ENCODE measurements at regions not wholly inside any gene's neighbourhood (a gene's known extent, or its start where the extent isn't known, plus 50 kb on each side); places are given as distances from the start of the nearest gene placed in this dataset.

DNA sequence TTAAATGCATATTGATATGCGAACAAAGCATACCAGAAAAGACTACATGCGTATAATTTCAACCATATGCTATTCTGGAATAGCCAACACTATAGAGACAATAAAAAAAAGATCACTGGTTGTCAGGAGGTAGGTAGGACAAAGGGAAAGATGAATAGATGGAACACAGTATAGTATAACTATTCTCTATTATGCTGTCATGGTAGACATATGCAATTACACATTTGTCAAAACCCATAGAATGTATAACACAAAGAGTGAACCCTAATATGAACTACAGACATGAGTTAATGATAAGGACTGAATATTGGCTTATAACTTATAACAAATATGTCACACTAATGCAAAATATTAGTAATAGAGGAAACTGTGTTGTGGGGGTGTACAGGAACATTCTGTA, 460.8 kb downstream of the TAF11L14 start:
- no peaks in the 10 kb centered on the region for H3K36me3 Mint-ChIP-seq (ENCODE audit: low read depth)
- H3K27me3 Mint-ChIP-seq (ENCODE audit: low read depth): no peaks in the 10 kb centered on the region
- peaks cover 24% of the 10 kb centered on the region for H3K9me3 Mint-ChIP-seq
- intact Hi-C loops (cut with micrococcal nuclease): no loop called here
- no peak overlapping the region for H3K27ac Mint-ChIP-seq
- H3K4me3 Mint-ChIP-seq (ENCODE audit: low read depth): no peak overlapping the region
- no peaks in the 10 kb centered on the region for H3K4me1 Mint-ChIP-seq (ENCODE audit: low read depth)
- DNase-seq (ENCODE audit: low spot score): no peak

DNA sequence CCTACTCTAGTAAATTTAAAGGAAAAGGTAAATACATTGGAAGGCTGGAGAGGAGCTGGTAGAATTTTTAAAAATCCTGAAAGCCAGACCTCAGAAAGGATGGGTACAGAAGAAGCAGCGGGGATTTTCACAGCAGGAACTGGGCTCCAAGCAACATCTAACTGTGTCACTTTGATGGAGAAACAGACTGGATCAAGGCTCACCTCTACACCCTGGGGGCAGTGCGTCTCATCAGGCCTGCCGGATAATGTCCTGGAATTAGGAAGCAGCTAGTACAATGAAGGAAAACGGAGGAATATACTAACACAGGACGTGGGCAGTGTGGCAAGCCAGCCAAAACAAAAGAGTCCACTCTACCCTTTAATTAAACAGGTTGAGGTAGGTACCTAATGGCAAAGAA, 463.6 kb downstream of the TAF11L14 start:
- DNase-seq (ENCODE audit: low spot score): no peak
- intact Hi-C loops (cut with micrococcal nuclease): no loop called here
- no peaks in the 10 kb centered on the region for H3K4me1 Mint-ChIP-seq (ENCODE audit: low read depth)
- H3K36me3 Mint-ChIP-seq (ENCODE audit: low read depth): no peaks in the 10 kb centered on the region
- no peak overlapping the region for H3K27ac Mint-ChIP-seq
- H3K27me3 Mint-ChIP-seq (ENCODE audit: low read depth): no peaks in the 10 kb centered on the region
- no peak overlapping the region for H3K4me3 Mint-ChIP-seq (ENCODE audit: low read depth)
- H3K9me3 Mint-ChIP-seq: peaks cover 24% of the 10 kb centered on the region

DNA sequence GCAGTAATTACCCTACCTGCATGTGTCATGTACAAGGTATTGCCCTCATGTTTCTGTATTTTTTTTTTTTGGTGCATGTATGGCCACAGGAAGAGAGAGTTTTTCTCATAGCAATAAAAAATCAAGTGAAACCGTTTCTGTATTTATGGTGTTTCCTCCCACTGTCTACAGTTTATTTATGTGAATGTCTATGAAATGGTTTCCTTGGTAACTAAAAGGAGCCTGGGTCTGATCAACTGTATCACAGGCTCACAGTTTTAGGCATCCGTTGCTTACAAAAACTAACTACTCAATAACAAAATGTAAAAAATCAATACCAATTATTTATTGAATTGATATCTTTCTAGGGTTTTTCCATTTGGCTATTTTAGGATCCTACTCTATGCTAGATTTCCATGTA, 464.4 kb downstream of the TAF11L14 start:
- peaks cover 19% of the 10 kb centered on the region for H3K9me3 Mint-ChIP-seq
- no peak overlapping the region for H3K27ac Mint-ChIP-seq
- intact Hi-C loops (cut with micrococcal nuclease): no loop called here
- DNase-seq (ENCODE audit: low spot score): no peak
- H3K36me3 Mint-ChIP-seq (ENCODE audit: low read depth): no peaks in the 10 kb centered on the region
- no peaks in the 10 kb centered on the region for H3K27me3 Mint-ChIP-seq (ENCODE audit: low read depth)
- H3K4me3 Mint-ChIP-seq (ENCODE audit: low read depth): no peak overlapping the region
- H3K4me1 Mint-ChIP-seq (ENCODE audit: low read depth): no peaks in the 10 kb centered on the region

DNA sequence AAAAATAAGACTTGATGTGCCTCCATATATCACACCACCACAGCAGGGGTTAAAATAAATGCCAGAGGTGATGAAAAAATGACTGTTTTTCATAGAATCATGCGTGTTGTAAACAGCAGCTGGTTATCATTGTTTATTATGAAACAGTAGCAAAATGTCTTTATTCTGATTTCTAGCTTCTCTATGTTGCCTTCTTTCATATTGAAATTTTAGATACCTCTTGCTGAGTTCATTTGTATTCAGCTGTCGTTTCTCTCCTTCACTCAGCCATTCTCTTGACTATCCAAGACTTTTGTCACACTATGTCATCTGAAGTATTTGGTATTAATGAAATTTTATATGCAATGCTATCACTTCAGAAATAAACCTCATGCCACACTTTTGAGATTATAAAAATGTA, 465.0 kb downstream of the TAF11L14 start:
- Mint-ChIP-seq H3K27me3 (ENCODE audit: low read depth) (no peaks in the 10 kb centered on the region), H3K27ac (no peak overlapping the region)

DNA sequence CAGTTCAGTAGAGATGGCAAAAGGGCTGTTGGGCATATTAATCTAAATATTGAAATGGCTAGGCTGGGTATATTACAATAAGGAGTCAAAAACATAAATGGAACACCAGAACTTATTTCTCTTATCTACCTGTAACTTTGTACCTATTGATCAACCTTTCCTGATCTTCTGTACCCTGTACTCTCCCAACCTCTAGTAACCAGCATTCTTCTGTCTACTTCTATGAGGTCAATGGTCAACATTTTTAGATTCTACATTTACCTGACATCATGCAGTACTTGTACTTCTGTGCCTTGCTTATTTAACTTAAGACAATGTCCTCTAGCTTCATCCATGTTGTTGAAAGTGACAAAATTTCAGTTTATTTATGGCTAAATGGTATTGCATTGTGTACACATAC, 467.3 kb downstream of the TAF11L14 start:
- Mint-ChIP-seq H3K36me3 (ENCODE audit: low read depth) (no peaks in the 10 kb centered on the region), H3K9me3 (peaks cover 5% of the 10 kb centered on the region), H3K27ac (no peak overlapping the region), H3K27me3 (ENCODE audit: low read depth) (no peaks in the 10 kb centered on the region), H3K4me1 (ENCODE audit: low read depth) (no peaks in the 10 kb centered on the region), H3K4me3 (ENCODE audit: low read depth) (no peak overlapping the region)
- DNase-seq (ENCODE audit: low spot score): no peak
- intact Hi-C loops (cut with micrococcal nuclease): no loop called here

More for the DNA sequence above, 465.0 kb downstream of the TAF11L14 start:
- intact Hi-C loops (cut with micrococcal nuclease): no loop called here
- H3K4me3 Mint-ChIP-seq (ENCODE audit: low read depth): no peak overlapping the region
- H3K9me3 Mint-ChIP-seq: peaks cover 19% of the 10 kb centered on the region
- no peak for DNase-seq (ENCODE audit: low spot score)
- H3K36me3 Mint-ChIP-seq (ENCODE audit: low read depth): no peaks in the 10 kb centered on the region
- H3K4me1 Mint-ChIP-seq (ENCODE audit: low read depth): no peaks in the 10 kb centered on the region

DNA sequence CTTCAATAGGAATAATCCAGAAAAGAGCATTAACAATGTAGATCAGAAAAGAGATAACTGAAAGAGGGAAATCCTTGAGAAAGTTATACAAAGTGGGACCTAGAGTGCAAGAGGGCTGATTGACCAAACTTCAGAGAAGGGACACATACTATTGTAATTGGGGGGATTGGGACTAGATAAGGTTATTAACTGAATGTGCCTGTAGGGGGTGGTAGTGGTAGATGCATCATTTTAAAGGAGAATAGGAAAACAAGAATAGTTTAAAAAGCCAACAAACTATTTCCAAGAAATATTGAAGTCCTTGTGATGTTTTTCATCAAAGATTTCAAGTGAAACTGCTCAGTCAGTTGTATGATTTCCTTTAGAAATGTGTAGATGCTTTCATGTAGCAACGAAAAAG, 468.5 kb downstream of the TAF11L14 start:
- intact Hi-C loops (cut with micrococcal nuclease): no loop called here
- Mint-ChIP-seq H3K27ac (no peak overlapping the region), H3K36me3 (ENCODE audit: low read depth) (no peaks in the 10 kb centered on the region), H3K27me3 (ENCODE audit: low read depth) (no peaks in the 10 kb centered on the region), H3K4me1 (ENCODE audit: low read depth) (no peaks in the 10 kb centered on the region), H3K4me3 (ENCODE audit: low read depth) (no peak overlapping the region), H3K9me3 (peaks cover 9% of the 10 kb centered on the region)
- DNase-seq (ENCODE audit: low spot score): no peak

DNA sequence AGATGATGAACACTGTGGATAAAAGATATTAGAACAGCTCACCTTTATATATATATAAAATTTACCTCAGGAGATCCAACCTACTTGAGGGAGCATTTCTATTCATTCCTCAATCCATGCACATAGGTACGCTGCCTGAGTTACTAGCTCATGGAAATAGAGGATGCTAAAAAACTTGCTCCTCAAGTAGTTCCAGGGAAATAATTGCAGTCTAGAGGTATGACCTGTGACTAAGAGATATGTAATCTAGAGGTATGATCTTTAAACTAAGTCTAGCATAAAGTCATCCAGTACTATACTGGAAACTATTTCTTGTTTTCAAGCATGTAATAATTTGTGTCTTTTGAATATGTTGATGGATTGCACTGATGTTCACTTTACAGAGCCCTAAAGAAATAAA, 471.2 kb downstream of the TAF11L14 start:
- Mint-ChIP-seq H3K36me3 (ENCODE audit: low read depth) (no peaks in the 10 kb centered on the region), H3K27me3 (ENCODE audit: low read depth) (no peaks in the 10 kb centered on the region), H3K9me3 (peaks cover 18% of the 10 kb centered on the region), H3K4me3 (ENCODE audit: low read depth) (no peak overlapping the region), H3K4me1 (ENCODE audit: low read depth) (no peaks in the 10 kb centered on the region), H3K27ac (no peak overlapping the region)
- intact Hi-C loops (cut with micrococcal nuclease): no loop called here
- DNase-seq (ENCODE audit: low spot score): no peak

DNA sequence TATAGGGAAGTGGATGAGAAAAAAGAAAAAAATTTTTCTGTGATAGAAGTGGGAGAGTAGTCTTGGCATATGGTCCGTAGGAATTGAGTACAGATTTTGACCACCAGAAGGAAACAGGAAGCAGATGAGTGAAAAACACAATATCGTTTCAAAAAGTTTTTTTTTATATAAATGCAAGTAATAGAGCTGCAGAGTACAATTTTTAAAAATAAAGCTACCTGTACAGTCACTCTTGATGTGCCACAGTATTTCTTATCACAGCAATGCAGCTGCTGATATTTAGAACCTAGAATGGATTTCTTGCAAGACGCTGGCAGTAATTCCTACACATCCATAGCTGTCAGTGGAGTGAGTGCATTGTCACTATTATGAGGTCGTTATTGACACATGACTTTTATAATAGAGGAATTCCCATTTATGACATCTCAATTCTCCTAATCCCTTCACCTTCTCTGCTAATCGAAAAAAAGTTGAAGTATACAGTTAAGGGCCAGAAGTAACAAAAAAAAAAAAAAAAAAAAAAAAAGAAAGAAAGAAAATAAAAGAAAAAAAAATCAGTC, 477.7 kb downstream of the TAF11L14 start:
- no peaks in the 10 kb centered on the region for H3K27me3 Mint-ChIP-seq (ENCODE audit: low read depth)
- H3K4me3 Mint-ChIP-seq (ENCODE audit: low read depth): no peak overlapping the region
- peaks cover 49% of the 10 kb centered on the region for H3K9me3 Mint-ChIP-seq
- DNase-seq (ENCODE audit: low spot score): no peak
- intact Hi-C loops (cut with micrococcal nuclease): no loop called here
- no peaks in the 10 kb centered on the region for H3K4me1 Mint-ChIP-seq (ENCODE audit: low read depth)
- no peaks in the 10 kb centered on the region for H3K36me3 Mint-ChIP-seq (ENCODE audit: low read depth)
- H3K27ac Mint-ChIP-seq: no peak overlapping the region

DNA sequence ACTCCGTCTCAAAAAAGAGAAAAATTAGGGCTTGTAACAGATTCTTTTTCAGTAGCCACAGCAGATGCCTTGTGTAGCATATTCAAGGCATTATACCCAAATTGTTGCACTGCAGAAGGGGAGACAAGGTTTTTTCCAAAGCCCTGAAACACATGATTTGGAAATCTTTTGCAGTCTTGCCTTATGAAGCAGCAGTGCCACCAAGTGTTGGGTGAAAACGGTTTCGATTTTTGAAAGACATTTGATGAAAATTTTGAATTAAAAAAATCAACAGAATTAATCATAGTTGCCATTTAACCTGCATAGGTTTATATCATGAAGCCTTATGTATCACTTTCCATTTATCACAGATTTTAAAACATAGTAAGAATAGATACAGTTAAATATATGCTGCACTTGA, 479.5 kb downstream of the TAF11L14 start:
- intact Hi-C loops (cut with micrococcal nuclease): no loop called here
- Mint-ChIP-seq H3K27me3 (ENCODE audit: low read depth) (no peaks in the 10 kb centered on the region), H3K9me3 (peaks cover 45% of the 10 kb centered on the region), H3K36me3 (ENCODE audit: low read depth) (no peaks in the 10 kb centered on the region), H3K27ac (no peak overlapping the region), H3K4me1 (ENCODE audit: low read depth) (no peaks in the 10 kb centered on the region), H3K4me3 (ENCODE audit: low read depth) (no peak overlapping the region)
- no peak for DNase-seq (ENCODE audit: low spot score)

DNA sequence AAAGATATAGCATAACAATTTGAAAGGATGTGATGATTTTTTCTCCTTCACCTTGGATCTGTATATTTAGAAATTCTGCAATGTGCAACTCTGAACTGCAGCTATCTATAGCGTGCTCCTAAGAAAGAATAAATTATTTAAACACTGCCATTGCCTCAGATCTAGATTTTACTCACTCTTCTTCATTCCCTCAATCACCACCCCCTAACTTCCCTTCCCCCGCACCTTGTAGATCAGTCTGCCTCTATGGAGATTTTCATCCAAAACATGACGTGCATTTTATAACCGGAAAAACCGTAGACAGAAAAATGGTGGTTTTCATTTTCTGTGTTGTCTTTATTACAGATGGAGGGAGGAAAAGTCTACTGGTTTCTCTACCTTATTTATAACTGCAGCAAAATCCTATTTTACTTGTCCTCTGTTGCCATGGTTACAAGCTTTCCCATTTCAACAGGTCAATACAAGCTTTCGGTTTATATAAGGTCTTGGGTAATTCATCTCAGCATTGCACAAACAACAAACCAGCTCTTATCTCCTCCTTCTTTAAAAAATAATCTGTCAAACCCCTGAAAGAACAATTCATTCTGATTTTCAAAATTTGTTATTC, 480.0 kb downstream of the TAF11L14 start:
- Mint-ChIP-seq H3K27ac (no peak overlapping the region), H3K4me1 (ENCODE audit: low read depth) (no peaks in the 10 kb centered on the region), H3K36me3 (ENCODE audit: low read depth) (no peaks in the 10 kb centered on the region), H3K4me3 (ENCODE audit: low read depth) (no peak overlapping the region), H3K27me3 (ENCODE audit: low read depth) (no peaks in the 10 kb centered on the region), H3K9me3 (peaks cover 48% of the 10 kb centered on the region)
- intact Hi-C loops (cut with micrococcal nuclease): no loop called here
- no peak for DNase-seq (ENCODE audit: low spot score)

DNA sequence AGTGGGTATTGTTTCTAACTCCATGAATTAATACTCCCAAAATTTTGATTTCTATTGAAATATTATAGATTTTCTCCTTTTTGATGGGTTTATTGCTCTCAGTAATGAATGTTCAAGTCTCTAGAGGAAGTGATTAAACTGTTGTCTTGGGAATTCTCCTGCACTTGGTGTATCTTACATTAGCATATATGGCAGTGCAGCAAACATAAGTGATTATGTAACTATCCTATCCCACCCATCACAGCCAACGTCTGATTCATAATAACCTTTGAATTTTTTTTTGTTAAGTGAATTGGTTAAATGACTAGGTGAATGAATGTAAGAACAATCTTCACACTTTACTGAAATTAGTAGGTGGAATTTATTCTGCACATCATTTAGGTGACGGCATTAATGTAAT, 483.7 kb downstream of the TAF11L14 start:
- intact Hi-C loops (cut with micrococcal nuclease): no loop called here
- H3K4me1 Mint-ChIP-seq (ENCODE audit: low read depth): no peaks in the 10 kb centered on the region
- H3K9me3 Mint-ChIP-seq: peaks cover 58% of the 10 kb centered on the region
- DNase-seq (ENCODE audit: low spot score): no peak
- H3K4me3 Mint-ChIP-seq (ENCODE audit: low read depth): no peak overlapping the region
- no peaks in the 10 kb centered on the region for H3K36me3 Mint-ChIP-seq (ENCODE audit: low read depth)
- no peaks in the 10 kb centered on the region for H3K27me3 Mint-ChIP-seq (ENCODE audit: low read depth)
- H3K27ac Mint-ChIP-seq: no peak overlapping the region

DNA sequence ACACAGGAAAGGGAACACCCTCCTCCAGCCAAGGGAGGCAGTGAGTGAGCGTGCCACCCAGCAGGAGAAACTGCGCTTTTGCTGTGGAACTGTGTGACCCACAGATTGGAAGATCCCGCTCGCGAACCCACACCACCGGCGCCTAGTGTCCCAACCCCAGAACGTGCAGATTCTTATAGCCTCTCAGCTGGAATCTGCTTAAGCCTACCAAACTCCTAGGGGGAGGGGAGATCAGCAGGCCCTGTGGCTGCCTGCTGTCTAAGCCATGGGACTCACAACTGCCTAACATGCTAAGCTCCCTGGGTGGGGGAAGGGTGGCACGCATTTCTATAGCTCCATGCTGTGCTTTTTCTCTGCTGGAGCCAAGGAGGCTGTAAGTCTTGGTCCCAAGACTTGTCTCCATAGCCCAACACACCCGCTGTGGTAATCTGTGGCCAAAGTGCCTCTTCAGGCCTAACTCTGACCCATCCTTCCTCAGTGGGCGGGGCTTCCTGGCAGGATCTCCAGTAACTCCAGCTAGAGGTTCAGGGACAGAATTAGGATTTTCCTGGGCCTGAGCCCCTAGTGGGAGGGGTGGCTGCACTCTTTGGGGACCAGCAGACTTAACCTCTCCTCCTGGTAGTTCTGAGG, 485.0 kb downstream of the TAF11L14 start:
- Mint-ChIP-seq H3K27me3 (ENCODE audit: low read depth) (no peaks in the 10 kb centered on the region), H3K9me3 (peaks cover 67% of the 10 kb centered on the region), H3K27ac (no peak overlapping the region), H3K4me1 (ENCODE audit: low read depth) (no peaks in the 10 kb centered on the region), H3K4me3 (ENCODE audit: low read depth) (no peak overlapping the region), H3K36me3 (ENCODE audit: low read depth) (no peaks in the 10 kb centered on the region)
- intact Hi-C loops (cut with micrococcal nuclease): no loop called here
- DNase-seq (ENCODE audit: low spot score): no peak

DNA sequence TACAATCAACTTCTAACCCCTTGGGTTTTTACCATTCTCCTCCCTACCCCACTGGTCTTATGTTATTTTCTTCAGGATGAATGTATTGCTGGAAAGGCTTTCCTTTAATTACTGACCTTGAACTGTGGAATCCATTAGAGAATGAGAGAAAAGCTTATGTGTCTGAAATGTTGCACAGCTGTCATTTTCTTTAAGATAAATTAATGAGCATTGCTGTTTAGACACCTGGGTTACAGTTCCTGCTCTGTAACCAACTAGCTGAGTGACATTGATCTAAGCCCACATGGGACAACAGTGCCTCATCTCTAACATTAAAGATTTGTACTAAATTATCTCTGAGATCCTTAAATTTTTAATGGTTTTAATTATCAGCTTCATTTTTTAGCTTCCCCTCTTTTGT, 507.0 kb downstream of the TAF11L14 start:
- H3K4me1 Mint-ChIP-seq (ENCODE audit: low read depth): no peaks in the 10 kb centered on the region
- H3K36me3 Mint-ChIP-seq (ENCODE audit: low read depth): no peaks in the 10 kb centered on the region
- H3K27me3 Mint-ChIP-seq (ENCODE audit: low read depth): no peaks in the 10 kb centered on the region
- H3K4me3 Mint-ChIP-seq (ENCODE audit: low read depth): no peak overlapping the region
- no peak for DNase-seq (ENCODE audit: low spot score)
- H3K9me3 Mint-ChIP-seq: peaks cover 38% of the 10 kb centered on the region
- intact Hi-C loops (cut with micrococcal nuclease): no loop called here
- no peak overlapping the region for H3K27ac Mint-ChIP-seq

Measured in activated T-helper 2 cell treated with anti-CD3 and anti-CD28 coated beads, Interferon-gamma antibody, Interleukin-2, Interleukin-4, amounts not matched to agents 10 μg/mL and 5 μg/mL and 100 μg/mL, durations not matched to agents 14 hours and 24 hours and 36 hours (primary cell).